ENCODE measurements at regions not wholly inside any gene's neighbourhood (a gene's known extent, or its start where the extent isn't known, plus 50 kb on each side); places are given as distances from the start of the nearest gene placed in this dataset.

DNA sequence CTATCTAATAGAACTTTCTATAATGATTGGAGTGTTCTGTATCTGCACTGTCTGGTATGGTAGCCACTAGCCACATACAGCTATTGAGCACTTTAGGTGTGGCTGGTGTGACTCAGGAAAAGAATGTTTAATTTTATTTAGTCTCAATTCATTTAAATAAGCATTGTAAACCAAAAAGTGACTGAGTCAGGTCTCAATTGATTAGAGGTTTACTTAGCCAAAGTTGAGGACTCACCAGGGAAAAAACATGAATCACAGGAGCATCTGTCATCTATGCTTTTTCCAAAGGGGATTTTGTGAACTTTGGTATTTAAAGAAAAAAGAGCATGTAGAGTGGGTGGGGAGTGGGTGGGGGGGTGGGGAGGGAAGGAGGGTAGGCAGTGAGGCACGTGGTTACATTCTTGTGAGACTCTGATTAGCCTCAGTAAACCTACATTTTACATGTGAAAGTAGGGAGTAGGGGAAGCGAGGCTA is 473.1 kb downstream of the ATP23 start:
- CTCF ChIA-PET: no interaction called here
- H3K4me3 Mint-ChIP-seq: no peak overlapping the region

GRCh38 chr12:58415716-58416115 is 474.3 kb downstream of the ATP23 start:
- H3K27ac Mint-ChIP-seq: no peak overlapping the region
- DNase-seq (no peak), ATAC-seq (no peak)
- TF ChIP-seq CTCF (IDR thresholded peaks at IDR 0.05): no peak
- no peaks in the 10 kb centered on the region for H3K9me3 Mint-ChIP-seq
- H3K4me1 Mint-ChIP-seq (ENCODE audit: low read depth): no peaks in the 10 kb centered on the region
- H3K36me3 Mint-ChIP-seq (ENCODE audit: low read depth): no peaks in the 10 kb centered on the region
- H3K4me3 Mint-ChIP-seq: no peak overlapping the region
- intact Hi-C loops (cut with micrococcal nuclease): no loop called here
- ChIA-PET POLR2A (no interaction called here), CTCF (no interaction called here)
- peaks cover 3% of the 10 kb centered on the region for H3K27me3 Mint-ChIP-seq

More for the DNA sequence above, 473.1 kb downstream of the ATP23 start:
- H3K9me3 Mint-ChIP-seq: no peaks in the 10 kb centered on the region
- H3K27ac Mint-ChIP-seq: no peak overlapping the region
- POLR2A ChIA-PET: no interaction called here
- intact Hi-C loops (cut with micrococcal nuclease): no loop called here
- H3K4me1 Mint-ChIP-seq (ENCODE audit: low read depth): no peaks in the 10 kb centered on the region
- H3K36me3 Mint-ChIP-seq (ENCODE audit: low read depth): no peaks in the 10 kb centered on the region
- no peak for ATAC-seq
- peaks cover 3% of the 10 kb centered on the region for H3K27me3 Mint-ChIP-seq
- no peak for DNase-seq
- no peak for TF ChIP-seq CTCF (IDR thresholded peaks at IDR 0.05)

DNA sequence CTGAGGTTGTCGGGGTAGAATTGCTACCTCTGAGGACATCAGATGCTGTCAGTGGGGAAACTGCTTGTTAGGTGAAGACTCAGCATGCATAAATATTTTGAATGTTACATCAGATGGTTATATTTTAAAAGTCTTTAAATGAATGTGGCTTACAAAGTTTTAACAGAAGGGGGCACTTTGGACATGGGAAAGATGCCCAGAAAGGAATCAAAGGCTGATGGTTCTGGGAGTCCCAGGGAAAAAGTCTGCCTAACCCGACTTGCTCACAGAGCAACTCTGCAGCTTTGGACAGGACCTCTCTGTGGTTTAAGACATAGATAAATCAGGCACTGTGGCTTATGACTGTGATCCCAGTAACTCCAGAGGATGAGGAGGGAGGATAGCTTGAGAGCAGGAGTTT is 474.9 kb downstream of the ATP23 start:
- TF ChIP-seq CTCF (IDR thresholded peaks at IDR 0.05): no peak
- no peak overlapping the region for H3K27ac Mint-ChIP-seq
- peaks cover 6% of the 10 kb centered on the region for H3K27me3 Mint-ChIP-seq
- CTCF ChIA-PET: no interaction called here
- no peaks in the 10 kb centered on the region for H3K4me1 Mint-ChIP-seq (ENCODE audit: low read depth)
- DNase-seq (no peak), ATAC-seq (no peak)
- intact Hi-C loops (cut with micrococcal nuclease): no loop called here
- no peak overlapping the region for H3K4me3 Mint-ChIP-seq
- H3K36me3 Mint-ChIP-seq (ENCODE audit: low read depth): no peaks in the 10 kb centered on the region
- POLR2A ChIA-PET: no interaction called here
- no peaks in the 10 kb centered on the region for H3K9me3 Mint-ChIP-seq

DNA sequence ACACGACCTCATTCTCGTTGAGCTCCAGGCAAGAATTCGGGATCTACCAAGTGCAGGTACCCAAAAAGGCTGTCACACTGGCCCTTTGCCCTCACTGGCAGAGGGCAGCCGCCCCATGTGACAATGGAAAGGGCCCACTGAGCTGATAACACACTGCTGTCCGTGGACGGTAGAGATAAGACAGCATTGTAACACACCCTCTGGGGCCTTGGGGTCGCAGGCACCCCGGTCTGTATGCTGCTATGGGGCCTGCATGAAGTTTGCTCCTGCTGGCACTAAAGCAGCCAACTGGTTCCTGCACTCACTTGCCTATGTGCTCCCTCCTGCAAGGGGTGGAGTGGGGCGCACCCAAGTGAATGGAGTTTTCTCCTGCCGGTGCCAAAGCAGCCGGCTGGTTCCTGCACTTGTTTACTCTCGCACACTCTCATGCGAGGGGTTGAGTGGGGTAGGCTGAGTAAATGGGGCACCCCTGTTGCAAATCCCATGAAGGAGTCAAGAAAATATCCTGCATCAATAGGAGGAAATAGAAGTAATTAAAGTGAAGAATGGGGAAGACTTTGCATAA is 477.9 kb downstream of the ATP23 start:
- no peaks in the 10 kb centered on the region for H3K36me3 Mint-ChIP-seq (ENCODE audit: low read depth)

GRCh38 chr12:58419905-58420304 is 478.5 kb downstream of the ATP23 start:
- H3K27me3 Mint-ChIP-seq: peaks cover 6% of the 10 kb centered on the region
- intact Hi-C loops (cut with micrococcal nuclease): no loop called here
- H3K9me3 Mint-ChIP-seq: no peaks in the 10 kb centered on the region
- POLR2A ChIA-PET: no interaction called here
- no peak overlapping the region for H3K4me3 Mint-ChIP-seq
- CTCF ChIA-PET: no interaction called here
- H3K36me3 Mint-ChIP-seq (ENCODE audit: low read depth): no peaks in the 10 kb centered on the region
- peaks cover 4% of the 10 kb centered on the region for H3K4me1 Mint-ChIP-seq (ENCODE audit: low read depth)
- H3K27ac Mint-ChIP-seq: no peak overlapping the region
- no peak for TF ChIP-seq CTCF (IDR thresholded peaks at IDR 0.05)
- ATAC-seq (no peak), DNase-seq (no peak)

More for the DNA sequence above, 477.9 kb downstream of the ATP23 start:
- H3K27ac Mint-ChIP-seq: no peak overlapping the region
- H3K4me3 Mint-ChIP-seq: no peak overlapping the region
- H3K4me1 Mint-ChIP-seq (ENCODE audit: low read depth): no peaks in the 10 kb centered on the region
- DNase-seq (no peak), ATAC-seq (no peak)
- no peak for TF ChIP-seq CTCF (IDR thresholded peaks at IDR 0.05)
- POLR2A ChIA-PET: no interaction called here
- intact Hi-C loops (cut with micrococcal nuclease): no loop called here
- peaks cover 6% of the 10 kb centered on the region for H3K27me3 Mint-ChIP-seq
- CTCF ChIA-PET: no interaction called here
- H3K9me3 Mint-ChIP-seq: no peaks in the 10 kb centered on the region
